ENCODE measurements at regions not wholly inside any gene's neighbourhood (a gene's known extent, or its start where the extent isn't known, plus 50 kb on each side); places are given as distances from the start of the nearest gene placed in this dataset.
"Not testable (repeated sequence)": the region's sequence is repeated elsewhere in the genome, so short reads cannot be mapped to it uniquely, and the experiment has no call there.

- no peak for DNase-seq (ENCODE audit: low read depth)
- TF ChIP-seq CTCF (IDR thresholded peaks at IDR 0.05; ENCODE audit: insufficient read depth, low read length) = no peak
- no peak overlapping the region for H3K4me3 ChIP-seq (ENCODE audit: low read depth, low read length)
These were observed 1193.0 kb downstream of the AACS start for GRCh38 chr12:126258190-126258589.

- TF ChIP-seq CTCF (IDR thresholded peaks at IDR 0.05; ENCODE audit: insufficient read depth, low read length) = no peak
- no peak overlapping the region for H3K4me3 ChIP-seq (ENCODE audit: low read depth, low read length)
- DNase-seq (ENCODE audit: low read depth) = no peak
These were observed 1197.6 kb downstream of the AACS start for GRCh38 chr12:126262829-126263228.

- no peak overlapping the region for H3K4me3 ChIP-seq (ENCODE audit: low read depth, low read length)
- DNase-seq (ENCODE audit: low read depth) = no peak
These were observed 1203.0 kb downstream of the AACS start for GRCh38 chr12:126268222-126268621.

GRCh38 chr12:126271159-126271558 is 1205.9 kb downstream of the AACS start:
- no peak for DNase-seq (ENCODE audit: low read depth)
- no peak overlapping the region for H3K4me3 ChIP-seq (ENCODE audit: low read depth, low read length)
- no peak for TF ChIP-seq CTCF (IDR thresholded peaks at IDR 0.05; ENCODE audit: insufficient read depth, low read length)

More at GRCh38 chr12:126268222-126268621, 1203.0 kb downstream of the AACS start:
- TF ChIP-seq CTCF (IDR thresholded peaks at IDR 0.05; ENCODE audit: insufficient read depth, low read length) = no peak

GRCh38 chr12:126282691-126283090 is 1217.5 kb downstream of the AACS start:
- DNase-seq (ENCODE audit: low read depth) = no peak
- TF ChIP-seq CTCF (IDR thresholded peaks at IDR 0.05; ENCODE audit: insufficient read depth, low read length) = no peak
- no peak overlapping the region for H3K4me3 ChIP-seq (ENCODE audit: low read depth, low read length)

- TF ChIP-seq CTCF (IDR thresholded peaks at IDR 0.05; ENCODE audit: insufficient read depth, low read length) = no peak
- no peak for DNase-seq (ENCODE audit: low read depth)
- H3K4me3 ChIP-seq (ENCODE audit: low read depth, low read length) = no peak overlapping the region
These were observed 1221.0 kb downstream of the AACS start for GRCh38 chr12:126286203-126286602.

GRCh38 chr12:126290456-126290855 is 1225.2 kb downstream of the AACS start:
- no peak overlapping the region for H3K4me3 ChIP-seq (ENCODE audit: low read depth, low read length)
- no peak for DNase-seq (ENCODE audit: low read depth)
- no peak for TF ChIP-seq CTCF (IDR thresholded peaks at IDR 0.05; ENCODE audit: insufficient read depth, low read length)

GRCh38 chr12:126291987-126292386 is 1226.8 kb downstream of the AACS start:
- DNase-seq (ENCODE audit: low read depth); H3K4me3 ChIP-seq (ENCODE audit: low read depth, low read length): not testable (repeated sequence)

Data from fibroblast of the aortic adventitia (primary cell).